IMR-90 (cell line): ENCODE measurements at regions not wholly inside any gene's neighbourhood (a gene's known extent, or its start where the extent isn't known, plus 50 kb on each side); places are given as distances from the start of the nearest gene placed in this dataset.

ENCODE experiments used
- ATAC-seq: fragments of 200-7000 bp; cut with Tn5 transposase; 2 replicates; pipeline ENCODE4 v1.9.1; 2020; ENCODE audit warnings: low read depth, mild to moderate bottlenecking, moderate library complexity
- BruUV-seq: library from RNA; stranded (reverse); fragments of 400-500 nt; replicated peaks from 2 replicates; lab custom pipeline; 2021; lab: Mats Ljungman, UMichigan
- CTCF ChIA-PET: fragments of 300-600 bp; formaldehyde crosslinking; extraction: SDS; loops from one replicate; lab custom pipeline; 2021; ENCODE audit warnings: antibody characterized with exemption; lab: Yijun Ruan, JAX
- POLR2A ChIA-PET: fragments of 300-600 bp; sonication (Branson Sonifier 250); formaldehyde crosslinking; loops from one replicate; lab custom pipeline; 2022; ENCODE audit warnings: antibody characterized with exemption; ENCODE audit not compliant: unreplicated experiment; lab: Charles Lee
- DNase-seq: peaks from one replicate; pipeline ENCODE4 v3.0.0; 2013
- H2AFZ ChIP-seq: replicated peaks from 2 replicates; pipeline ENCODE3; 2013; ENCODE audit warnings: low read length, mild to moderate bottlenecking; ENCODE audit not compliant: poor library complexity
- H2AK5ac ChIP-seq: 2 replicates; pipeline ENCODE4 v1.6.1; 2013; ENCODE audit warnings: low read depth, low read length, inconsistent platforms
- H2AK9ac ChIP-seq: replicated peaks from 2 replicates; pipeline ENCODE3; 2013; ENCODE audit warnings: mild to moderate bottlenecking, low read depth, low read length, moderate library complexity; ENCODE audit not compliant: poor library complexity
- H2BK120ac ChIP-seq: 2 replicates; pipeline ENCODE4 v1.6.1; 2013; ENCODE audit warnings: low read depth, low read length, inconsistent platforms
- H2BK15ac ChIP-seq: 3 replicates; pipeline ENCODE4 v1.6.1; 2013; ENCODE audit warnings: low read depth, low read length, inconsistent platforms
- H2BK20ac ChIP-seq: 2 replicates; pipeline ENCODE4 v1.6.1; 2013; ENCODE audit warnings: low read depth, mild to moderate bottlenecking, inconsistent platforms, low read length, moderate library complexity
- H2BK5ac ChIP-seq: 2 replicates; pipeline ENCODE4 v1.6.1; 2013; ENCODE audit warnings: mild to moderate bottlenecking, low read depth, low read length, inconsistent platforms; ENCODE audit not compliant: poor library complexity, severe bottlenecking
- H3K14ac ChIP-seq: replicated peaks from 2 replicates; pipeline ENCODE4 v1.6.1; 2013; ENCODE audit warnings: low read depth, low read length, inconsistent platforms
- H3K18ac ChIP-seq: 2 replicates; pipeline ENCODE4 v1.6.1; 2013; ENCODE audit warnings: low read depth, low read length, control low read depth
- H3K23ac ChIP-seq: 2 replicates; pipeline ENCODE4 v1.6.1; 2013; ENCODE audit warnings: low read depth, low read length, inconsistent platforms
- H3K27ac ChIP-seq: 2 replicates; pipeline ENCODE4 v1.5.1; 2013; ENCODE audit warnings: mild to moderate bottlenecking, control low read depth, low read length; ENCODE audit not compliant: insufficient read depth
- H3K27me3 ChIP-seq: 2 replicates; pipeline ENCODE4 v1.6.1; 2013; ENCODE audit warnings: low read length; ENCODE audit not compliant: control insufficient read depth, insufficient read depth
- H3K36me3 ChIP-seq: 2 replicates; pipeline ENCODE4 v1.6.1; 2013; ENCODE audit warnings: low read length, mixed read lengths; ENCODE audit not compliant: control insufficient read depth, insufficient read depth
- H3K4ac ChIP-seq: 2 replicates; pipeline ENCODE4 v1.6.1; 2013; ENCODE audit warnings: low read depth, low read length, inconsistent platforms
- H3K4me1 ChIP-seq: 2 replicates; pipeline ENCODE4 v1.6.1; 2013; ENCODE audit warnings: low read length, mixed read lengths; ENCODE audit not compliant: control insufficient read depth, insufficient read depth
- H3K4me2 ChIP-seq: 2 replicates; pipeline ENCODE4 v1.6.1; 2013; ENCODE audit warnings: low read depth, mild to moderate bottlenecking, control low read depth, low read length, moderate library complexity
- H3K4me3 ChIP-seq: 2 replicates; pipeline ENCODE4 v1.5.1; 2013; ENCODE audit warnings: low read depth, mild to moderate bottlenecking, control low read depth, low read length, moderate library complexity; ENCODE audit not compliant: insufficient read depth
- H3K56ac ChIP-seq: 2 replicates; pipeline ENCODE4 v1.6.1; 2013; ENCODE audit warnings: low read length, inconsistent platforms; ENCODE audit not compliant: insufficient read depth; ENCODE audit errors: extremely low read depth
- H3K79me1 ChIP-seq, 2 experiments: 2 replicates each; pipeline ENCODE4 v1.6.1; 2013; ENCODE audit warnings: low read length in 2 of 2, inconsistent platforms in 1 of 2, low read depth in 1 of 2
- H3K9ac ChIP-seq: 2 replicates; pipeline ENCODE4 v1.6.1; 2013; ENCODE audit warnings: low read depth, low read length, control low read depth
- H3K9me1 ChIP-seq: 2 replicates; pipeline ENCODE4 v1.6.1; 2013; ENCODE audit warnings: low read length, inconsistent platforms; ENCODE audit not compliant: insufficient read depth
- H3K9me3 ChIP-seq: 2 replicates; pipeline ENCODE4 v1.6.1; 2013; ENCODE audit warnings: low read length; ENCODE audit not compliant: control insufficient read depth, insufficient read depth
- H4K20me1 ChIP-seq: 2 replicates; pipeline ENCODE4 v1.6.1; 2013; ENCODE audit warnings: low read length, inconsistent platforms; ENCODE audit not compliant: insufficient read depth
- H4K5ac ChIP-seq: 2 replicates; pipeline ENCODE4 v1.6.1; 2013; ENCODE audit warnings: mild to moderate bottlenecking, low read depth, low read length, control low read depth
- H4K8ac ChIP-seq, 2 experiments: 2 replicates each; pipeline ENCODE4 v1.6.1; 2013; ENCODE audit warnings: low read depth in 2 of 2, low read length in 2 of 2, control low read depth in 1 of 2, inconsistent platforms in 1 of 2
- H4K91ac ChIP-seq: 2 replicates; pipeline ENCODE4 v1.6.1; 2013; ENCODE audit warnings: low read depth, low read length, inconsistent platforms; ENCODE audit not compliant: insufficient read depth
- BHLHE40 ChIP-seq: fragments of 150-350 bp; IDR thresholded peaks from 2 replicates; pipeline ENCODE4 v1.6.1; 2016; ENCODE audit warnings: mild to moderate bottlenecking, low read depth, low read length
- CEBPB ChIP-seq: IDR thresholded peaks from 2 replicates; pipeline ENCODE4 v1.6.1; 2012; ENCODE audit warnings: low read depth, low read length, improper control_type of control experiment
- CHD1 ChIP-seq: IDR thresholded peaks from 2 replicates; pipeline ENCODE4 v1.6.1; 2012; ENCODE audit warnings: low read depth, low read length, improper control_type of control experiment
- CTCF ChIP-seq: conservative IDR thresholded peaks from 2 replicates; pipeline ENCODE4 v1.5.1; 2012; ENCODE audit warnings: mild to moderate bottlenecking, low read depth, low read length, improper control_type of control experiment
- ELK1 ChIP-seq: fragments of 150-350 bp; IDR thresholded peaks from 2 replicates; pipeline ENCODE4 v1.6.1; 2016; ENCODE audit warnings: low read depth, mild to moderate bottlenecking, low read length, moderate library complexity, borderline replicate concordance
- FOS ChIP-seq: fragments of 150-350 bp; IDR thresholded peaks from 2 replicates; pipeline ENCODE4 v1.6.1; 2016; ENCODE audit warnings: low read depth, low read length
- MAFK ChIP-seq: IDR thresholded peaks from 2 replicates; pipeline ENCODE4 v1.6.1; 2012; ENCODE audit warnings: low read depth, low read length, improper control_type of control experiment
- MAZ ChIP-seq: IDR thresholded peaks from 2 replicates; pipeline ENCODE4 v1.6.1; 2012; ENCODE audit warnings: low read depth, mild to moderate bottlenecking, low read length, improper control_type of control experiment, moderate library complexity, borderline replicate concordance
- NFE2L2 ChIP-seq: fragments of 150-350 bp; IDR thresholded peaks from 2 replicates; pipeline ENCODE4 v1.6.1; 2016; ENCODE audit warnings: low read depth, mild to moderate bottlenecking, low read length
- POLR2A ChIP-seq: IDR thresholded peaks from 2 replicates; pipeline ENCODE4 v1.6.1; 2012; ENCODE audit warnings: mild to moderate bottlenecking, low read depth, low read length
- RCOR1 ChIP-seq: IDR thresholded peaks from 2 replicates; pipeline ENCODE4 v1.6.1; 2012; ENCODE audit warnings: mild to moderate bottlenecking, low read length, improper control_type of control experiment; ENCODE audit not compliant: insufficient replicate concordance
- RFX5 ChIP-seq: IDR thresholded peaks from 2 replicates; pipeline ENCODE4 v1.8.0; 2012; ENCODE audit warnings: low read depth, mild to moderate bottlenecking, low read length, moderate library complexity
- SMC3 ChIP-seq: fragments of 150-350 bp; IDR thresholded peaks from 2 replicates; pipeline ENCODE4 v1.6.1; 2016; ENCODE audit warnings: low read depth, mild to moderate bottlenecking, antibody characterized with exemption, low read length, moderate library complexity
- USF2 ChIP-seq: fragments of 150-350 bp; IDR thresholded peaks from 2 replicates; pipeline ENCODE4 v1.6.1; 2017; ENCODE audit warnings: mild to moderate bottlenecking, antibody characterized with exemption, low read length, low read depth
- whole genome bisulfite sequencing, 2 experiments: methylation state at CpG; one replicate each; pipeline versions ENCODE4 v1.1.5 to v1.1.7; 2013; ENCODE audit warnings: missing lambda C conversion rate in 2 of 2; ENCODE audit not compliant: insufficient read length in 1 of 2; ENCODE audit errors: extremely low coverage in 2 of 2; 5-methylcytosine and 5-hydroxymethylcytosine counted together
- dilution Hi-C: fragments of 300-500 bp; cut with HindIII; formaldehyde crosslinking; loops from one replicate; pipeline ENCODE4 v1.14.3; 2018; ENCODE audit warnings: low sequenced_read_pairs; ENCODE audit not compliant: unreplicated experiment
- in situ Hi-C: fragments of 300-500 bp; cut with MboI; formaldehyde crosslinking; loops from 3 replicates; pipeline ENCODE4 v1.14.3; 2019; ENCODE audit warnings: low sequenced_read_pairs, inconsistent platforms, mixed read lengths
- intact Hi-C: fragments of 100-400 bp; cut with micrococcal nuclease; formaldehyde crosslinking; loops from 2 replicates; pipeline ENCODE4 v1.10.0; 2022

DNA sequence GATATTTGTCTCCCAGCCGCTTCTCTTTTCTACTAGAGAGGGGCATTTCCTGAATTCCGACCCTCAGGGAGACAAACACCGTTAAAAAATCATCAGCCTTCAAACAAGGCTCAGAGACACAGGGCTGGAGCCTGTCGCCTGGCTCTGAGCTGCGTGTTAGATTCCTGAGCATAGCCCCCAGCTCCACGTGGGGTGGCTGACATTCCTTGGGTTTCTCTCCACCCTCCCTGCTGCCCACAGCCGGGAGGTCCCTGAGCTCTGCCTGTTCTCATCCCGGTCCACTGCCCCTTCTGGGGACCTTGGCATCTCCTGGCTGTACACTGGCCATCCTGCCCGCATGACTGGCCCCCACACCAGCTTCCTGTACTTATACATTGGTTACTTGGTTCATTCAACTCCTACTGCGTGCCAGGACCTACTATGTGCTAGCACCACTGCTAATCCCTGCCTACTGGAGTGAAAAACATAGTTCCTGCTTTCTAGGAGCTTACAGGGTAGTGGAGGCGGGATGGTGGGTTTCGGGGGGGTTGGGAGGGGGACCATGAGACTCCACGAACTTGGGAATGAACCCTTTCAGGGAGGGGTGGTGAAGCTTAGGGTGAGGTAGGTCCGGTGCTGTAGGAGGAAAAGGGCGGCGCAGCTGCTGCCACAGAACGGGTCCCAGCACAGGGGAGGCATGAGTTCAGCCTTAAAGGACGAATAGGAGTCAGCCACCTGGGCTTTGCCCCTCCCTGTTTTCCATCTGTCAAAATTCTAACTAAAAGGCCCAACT, 52.1 kb upstream of the TMEM132E start:
- Histone ChIP-seq H3K4me3 (no peak overlapping the region), H3K23ac (no peak overlapping the region), H2AK5ac (no peak overlapping the region), H3K27ac (no peak overlapping the region), H3K36me3 (no peaks in the 10 kb centered on the region), H3K4ac (no peak overlapping the region), H3K27me3 (no peaks in the 10 kb centered on the region; the same call in 1 of the 2 replicates), H3K9me3 (no peaks in the 10 kb centered on the region), H2AK9ac (no peak overlapping the region), H4K91ac (no peak overlapping the region), H4K5ac (no peak overlapping the region), H3K9me1 (no peaks in the 10 kb centered on the region), H2BK5ac (no peak overlapping the region), H2AFZ (no peak overlapping the region), H4K20me1 (no peaks in the 10 kb centered on the region), H3K4me2 (no peak overlapping the region), H3K4me1 (no peaks in the 10 kb centered on the region), H2BK20ac (no peak overlapping the region), H3K18ac (no peak overlapping the region), H3K9ac (no peak overlapping the region), H3K56ac (no peak overlapping the region), H3K79me1 (no peaks in the 10 kb centered on the region), H2BK120ac (no peak overlapping the region), H3K14ac (no peak overlapping the region), H2BK15ac (no peak overlapping the region), H4K8ac (no peak overlapping the region)
- ChIA-PET CTCF (no interaction called here), POLR2A (no interaction called here)
- dilution Hi-C loops (no loop called here), intact Hi-C loops (no loop called here), in situ Hi-C loops (no loop called here)
- 18% methylated on average over 4 of the region's 18 CpGs; no CpG with 5 or more reads in 1 of the 2 experiments for WGBS, 2 experiments
- TF ChIP-seq MAZ = no peak
- no peak for TF ChIP-seq FOS
- TF ChIP-seq BHLHE40 = no peak
- TF ChIP-seq NFE2L2 = no peak
- TF ChIP-seq CTCF = no peak
- no peak for TF ChIP-seq RCOR1
- no peak for TF ChIP-seq SMC3
- no peak for TF ChIP-seq RFX5
- no peak for TF ChIP-seq USF2
- TF ChIP-seq MAFK = no peak
- TF ChIP-seq POLR2A = no peak
- TF ChIP-seq CEBPB = no peak
- TF ChIP-seq ELK1 = no peak
- no peak for TF ChIP-seq CHD1
- BruUV-seq = no TSS peak
- DNase-seq (no peak), ATAC-seq (no peak)
